K562 (cell line): ENCODE measurements at regions not wholly inside any gene's neighbourhood (a gene's known extent, or its start where the extent isn't known, plus 50 kb on each side); places are given as distances from the start of the nearest gene placed in this dataset.

Experiments used
- ATAC-seq: fragments of 200-7000 bp; cut with Tn5 transposase; 3 replicates; pipeline ENCODE4 v1.9.1; 2020; ENCODE audit warnings: moderate library complexity
- BruUV-seq: library from RNA; stranded (reverse); fragments of 400-500 nt; replicated peaks from 2 replicates; lab custom pipeline; 2021; lab: Mats Ljungman, UMichigan
- CTCF ChIA-PET: fragments of 300-600 bp; formaldehyde crosslinking; extraction: SDS; loops from one replicate; lab custom pipeline; 2021; ENCODE audit warnings: low intra/inter-chr PET ratio; lab: Yijun Ruan, JAX
- POLR2A ChIA-PET: fragments of 300-600, 350-650 bp; sonication (Branson Sonifier 250); formaldehyde crosslinking; extraction: SDS; loops from one replicate; lab custom pipeline; 2021; ENCODE audit warnings: antibody characterized with exemption, inconsistent platforms; lab: Yijun Ruan, JAX
- DNase-seq, 4 experiments: peaks; one replicate each; pipeline versions ENCODE4 v3.0.0 to v3.0.0-alpha.2; 2011 to 2018; ENCODE audit warnings: low spot score in 3 of 4, mixed read lengths in 3 of 4; ENCODE audit errors: extremely low read depth in 1 of 4
- FAIRE-seq: peaks from 2 replicates; lab custom pipeline; 2011; peaks lifted over from hg19 to GRCh38; lab: Jason Lieb, UNC
- H2AFZ ChIP-seq: 2 replicates; pipeline ENCODE4 v1.6.0; 2011; ENCODE audit warnings: low read depth, low read length, control low read depth, inconsistent platforms
- H3K27ac ChIP-seq: fragments of 200-600 bp; 3 replicates; pipeline ENCODE4 v1.8.0; 2011; ENCODE audit warnings: low read depth, mild to moderate bottlenecking, control low read depth, inconsistent platforms, low read length, moderate library complexity, mixed read lengths; ENCODE audit errors: extremely low read depth
- H3K27me3 ChIP-seq, 2 experiments: fragments of 300-600 bp in 1 of 2; 2 replicates in 1 of 2; 3 replicates in 1 of 2; pipeline versions ENCODE4 v1.6.0 to v1.8.0; 2011; ENCODE audit warnings: inconsistent platforms in 2 of 2, low read length in 2 of 2, mild to moderate bottlenecking in 1 of 2, mixed read lengths in 1 of 2, moderate library complexity in 1 of 2; ENCODE audit not compliant: control insufficient read depth in 2 of 2, insufficient read depth in 2 of 2
- H3K36me3 ChIP-seq: fragments of 300-600 bp; 3 replicates; pipeline ENCODE4 v1.8.0; 2011; ENCODE audit warnings: mild to moderate bottlenecking, low read length, inconsistent platforms; ENCODE audit not compliant: control insufficient read depth, insufficient read depth
- H3K4me1 ChIP-seq, 2 experiments: fragments of 200-600 bp in 1 of 2; replicated peaks in 1 of 2; 2 replicates in 1 of 2; 3 replicates in 1 of 2; pipeline versions ENCODE4 v1.5.1 to v1.8.0; 2011; ENCODE audit warnings: inconsistent platforms in 2 of 2, low read length in 2 of 2, mild to moderate bottlenecking in 1 of 2, mixed read lengths in 1 of 2, moderate library complexity in 1 of 2; ENCODE audit not compliant: control insufficient read depth in 2 of 2, insufficient read depth in 2 of 2
- H3K4me2 ChIP-seq: 2 replicates; pipeline ENCODE4 v1.6.1; 2011; ENCODE audit warnings: low read length, control low read depth, inconsistent platforms, mixed read lengths; ENCODE audit not compliant: insufficient read depth
- H3K4me3 ChIP-seq: fragments of 200-600 bp; sonication (generic), shearing (Covaris generic); 2 replicates; pipeline ENCODE4 v1.5.1; 2016; ENCODE audit warnings: control low read depth, inconsistent platforms
- H3K79me2 ChIP-seq: fragments of 200-600 bp; 3 replicates; pipeline ENCODE4 v1.8.0; 2011; ENCODE audit warnings: low read length, inconsistent platforms; ENCODE audit not compliant: control insufficient read depth, insufficient read depth
- H3K9ac ChIP-seq, 2 experiments: 2 replicates each; pipeline versions ENCODE4 v1.6.0 to v1.6.1; 2011; ENCODE audit warnings: low read depth in 2 of 2, low read length in 2 of 2, control low read depth in 1 of 2, inconsistent platforms in 1 of 2, mild to moderate bottlenecking in 1 of 2, mixed read lengths in 1 of 2; ENCODE audit not compliant: insufficient read depth in 1 of 2
- H3K9me1 ChIP-seq: one replicate; pipeline ENCODE4 v1.6.0; 2011; ENCODE audit warnings: inconsistent platforms, mild to moderate bottlenecking, low read length, moderate library complexity; ENCODE audit not compliant: control insufficient read depth, insufficient read depth
- H3K9me3 ChIP-seq: replicated peaks from 2 replicates; pipeline ENCODE4 v1.5.1; 2011; ENCODE audit warnings: low read depth, low read length, inconsistent platforms; ENCODE audit not compliant: control insufficient read depth, insufficient read depth
- H4K20me1 ChIP-seq: replicated peaks from 2 replicates; pipeline ENCODE4 v1.6.1; 2011; ENCODE audit warnings: low read length, inconsistent platforms, mixed read lengths; ENCODE audit not compliant: control insufficient read depth, insufficient read depth
- HES1 ChIP-seq: fragments of 450-650 bp; IDR thresholded peaks from 2 replicates; pipeline ENCODE4 v1.6.1; 2016; ENCODE audit warnings: low read depth, mild to moderate bottlenecking, moderate library complexity
- NR0B1 ChIP-seq: fragments of 450-650 bp; IDR thresholded peaks from one replicate; pipeline ENCODE4 v1.6.1; 2018; ENCODE audit warnings: mild to moderate bottlenecking, moderate library complexity; ENCODE audit not compliant: partially characterized antibody
- RUNX1 ChIP-seq: sonication (generic); IDR thresholded peaks from 2 replicates; pipeline ENCODE4 v1.6.1; 2016; ENCODE audit warnings: antibody characterized with exemption, low read depth
- SMARCE1 ChIP-seq: fragments of 450-650 bp; IDR thresholded peaks from 2 replicates; pipeline ENCODE4 v1.7.1; 2016; ENCODE audit warnings: mild to moderate bottlenecking
- STAT5B ChIP-seq: fragments of 250-450 bp; sonication (Bioruptor Pico); IDR thresholded peaks from 2 replicates; pipeline ENCODE4 v1.8.0; 2021; ENCODE audit warnings: mild to moderate bottlenecking, inconsistent platforms
- ZBTB40 ChIP-seq, 2 experiments: fragments of 450-650 bp in 1 of 2; sonication (generic) in 1 of 2; formaldehyde crosslinking in 1 of 2; IDR thresholded peaks; 2 replicates each; pipeline versions ENCODE4 v1.7.1 to v1.9.0; 2016 to 2022; ENCODE audit warnings: inconsistent platforms in 1 of 2, mild to moderate bottlenecking in 1 of 2, missing genetic modification reagents in 1 of 2
- ZKSCAN8 ChIP-seq: fragments of 200-800 bp; sonication (Bioruptor generic); IDR thresholded peaks from 2 replicates; pipeline ENCODE4 v1.6.1; 2016; ENCODE audit warnings: missing genetic modification characterization, missing compliant biosample characterization
- ZNF217 ChIP-seq: sonication (generic); formaldehyde crosslinking; IDR thresholded peaks from 2 replicates; pipeline ENCODE4 v1.8.0; 2022; ENCODE audit warnings: mild to moderate bottlenecking, missing genetic modification reagents
- ZNF584 ChIP-seq: fragments of 200-800 bp; sonication (Bioruptor generic); IDR thresholded peaks from 2 replicates; pipeline ENCODE4 v1.6.1; 2016; ENCODE audit warnings: low read depth, mild to moderate bottlenecking, missing genetic modification characterization, missing compliant biosample characterization
- WGBS: fragments of 100-300 bp; shearing (Covaris generic); methylation state at CpG from one replicate; pipeline ENCODE4 v1.1.6; 2016; ENCODE audit warnings: low coverage, mixed read lengths; ENCODE audit not compliant: insufficient coverage; ENCODE audit errors: missing lambda C conversion rate; 5-methylcytosine and 5-hydroxymethylcytosine counted together
- in situ Hi-C: fragments of 300-500 bp; cut with MboI; formaldehyde crosslinking; loops from 4 replicates; pipeline ENCODE4 v1.15.0; 2018; ENCODE audit warnings: inconsistent platforms, mixed read lengths
- intact Hi-C: fragments of 100-400 bp; cut with micrococcal nuclease; formaldehyde crosslinking; loops from 2 replicates; pipeline ENCODE4 v1.14.2; 2022
- TF ChIP-seq, protein P1 (sequence below): fragments of 250-450 bp; sonication (Bioruptor Pico); IDR thresholded peaks from 2 replicates; pipeline ENCODE4 v1.5.0; 2020; ENCODE audit warnings: mild to moderate bottlenecking, borderline replicate concordance

DNA sequence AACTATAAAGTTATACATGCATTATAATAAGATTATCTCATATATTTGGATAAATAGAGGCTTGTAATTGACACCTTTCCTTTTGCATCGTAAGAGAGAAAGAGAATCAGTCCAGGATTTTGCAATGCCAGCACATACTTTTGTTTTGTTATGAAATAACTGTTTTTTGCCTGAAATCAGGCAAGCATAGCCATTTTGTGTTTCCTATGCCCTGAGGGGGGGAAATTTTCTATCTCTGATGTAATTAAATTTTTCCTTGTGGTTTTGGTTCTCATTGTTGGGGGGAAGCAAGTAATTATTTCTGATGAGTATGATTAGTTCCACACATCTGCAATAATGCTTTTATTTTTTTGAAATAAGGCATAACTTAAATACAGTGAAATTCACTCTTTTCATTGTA is 229.4 kb downstream of the NDFIP2 start:
- BruUV-seq: no TSS peak
- TF ChIP-seq SMARCE1 (no peak), STAT5B (CRISPR knock-in tag) (no peak), HES1 (no peak), NR0B1 (no peak), ZKSCAN8 (CRISPR knock-in tag) (no peak), ZNF217 (no peak), ZNF584 (no peak), RUNX1 (no peak), ZBTB40 (IDR thresholded peaks at IDR 0.05) (no peak), ZBTB40 (CRISPR knock-in tag; IDR thresholded peaks at IDR 0.05) (no peak)
- TF ChIP-seq, protein P1, sequence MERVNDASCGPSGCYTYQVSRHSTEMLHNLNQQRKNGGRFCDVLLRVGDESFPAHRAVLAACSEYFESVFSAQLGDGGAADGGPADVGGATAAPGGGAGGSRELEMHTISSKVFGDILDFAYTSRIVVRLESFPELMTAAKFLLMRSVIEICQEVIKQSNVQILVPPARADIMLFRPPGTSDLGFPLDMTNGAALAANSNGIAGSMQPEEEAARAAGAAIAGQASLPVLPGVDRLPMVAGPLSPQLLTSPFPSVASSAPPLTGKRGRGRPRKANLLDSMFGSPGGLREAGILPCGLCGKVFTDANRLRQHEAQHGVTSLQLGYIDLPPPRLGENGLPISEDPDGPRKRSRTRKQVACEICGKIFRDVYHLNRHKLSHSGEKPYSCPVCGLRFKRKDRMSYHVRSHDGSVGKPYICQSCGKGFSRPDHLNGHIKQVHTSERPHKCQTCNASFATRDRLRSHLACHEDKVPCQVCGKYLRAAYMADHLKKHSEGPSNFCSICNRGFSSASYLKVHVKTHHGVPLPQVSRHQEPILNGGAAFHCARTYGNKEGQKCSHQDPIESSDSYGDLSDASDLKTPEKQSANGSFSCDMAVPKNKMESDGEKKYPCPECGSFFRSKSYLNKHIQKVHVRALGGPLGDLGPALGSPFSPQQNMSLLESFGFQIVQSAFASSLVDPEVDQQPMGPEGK (CRISPR knock-in tag): no peak

More for the DNA sequence above, 229.4 kb downstream of the NDFIP2 start:
- H4K20me1 ChIP-seq: no peaks in the 10 kb centered on the region
- no peaks in the 10 kb centered on the region for H3K4me1 ChIP-seq
- H3K36me3 ChIP-seq: no peaks in the 10 kb centered on the region
- no peak overlapping the region for H2AFZ ChIP-seq
- H3K9me3 ChIP-seq: no peaks in the 10 kb centered on the region
- intact Hi-C loops: no loop called here
- no peak for FAIRE-seq
- no peak overlapping the region for H3K4me3 ChIP-seq
- POLR2A ChIA-PET: no interaction called here
- no peak for ATAC-seq
- no peak overlapping the region for H3K27ac ChIP-seq
- no peak overlapping the region for H3K9ac ChIP-seq
- CTCF ChIA-PET: no interaction called here
- in situ Hi-C loops: no loop called here
- H3K4me2 ChIP-seq: no peak overlapping the region
- DNase-seq: no peak
- H3K79me2 ChIP-seq: no peaks in the 10 kb centered on the region
- H3K9me1 ChIP-seq: no peaks in the 10 kb centered on the region
- no peaks in the 10 kb centered on the region for H3K27me3 ChIP-seq
- 0% methylated on average over 1 of the region's 1 CpG for WGBS
